MCF 10A (cell line): ENCODE measurements at regions not wholly inside any gene's neighbourhood (a gene's known extent, or its start where the extent isn't known, plus 50 kb on each side); places are given as distances from the start of the nearest gene placed in this dataset.
"Not testable (repeated sequence)": the region's sequence is repeated elsewhere in the genome, so short reads cannot be mapped to it uniquely, and the experiment has no call there.

Experiments used
- BruUV-seq: library from RNA; stranded (reverse); fragments of 400-500 nt; replicated peaks from 2 replicates; lab custom pipeline; 2021; lab: Mats Ljungman, UMichigan
- CTCF ChIA-PET: fragments of 300-600 bp; sonication (Branson Sonifier 250); formaldehyde crosslinking; extraction: SDS; loops from one replicate; lab custom pipeline; 2021; ENCODE audit warnings: antibody characterized with exemption, inconsistent platforms; lab: Yijun Ruan, JAX
- POLR2A ChIA-PET: fragments of 300-600, 350-650 bp; sonication (Branson Sonifier 250); formaldehyde crosslinking; extraction: SDS; loops from one replicate; lab custom pipeline; 2020; ENCODE audit warnings: antibody characterized with exemption, inconsistent platforms; lab: Yijun Ruan, JAX
- DNase-seq: peaks from one replicate; pipeline ENCODE4 v3.0.0-alpha.2; 2018; ENCODE audit not compliant: unreplicated experiment
- H3K27ac Mint-ChIP-seq: one replicate; pipeline ENCODE4 v1.8.0; 2022; ENCODE audit warnings: mild to moderate bottlenecking, low read depth, mixed read lengths; ENCODE audit not compliant: unreplicated experiment
- H3K27me3 Mint-ChIP-seq: one replicate; pipeline ENCODE4 v1.8.0; 2022; ENCODE audit warnings: mixed read lengths; ENCODE audit not compliant: insufficient read depth, unreplicated experiment
- H3K36me3 Mint-ChIP-seq: one replicate; pipeline ENCODE4 v1.8.0; 2022; ENCODE audit warnings: mild to moderate bottlenecking, moderate library complexity, mixed read lengths; ENCODE audit not compliant: insufficient read depth, unreplicated experiment
- H3K4me1 Mint-ChIP-seq: one replicate; pipeline ENCODE4 v1.8.0; 2022; ENCODE audit warnings: mixed read lengths; ENCODE audit not compliant: insufficient read depth, unreplicated experiment
- H3K4me3 Mint-ChIP-seq: one replicate; pipeline ENCODE4 v1.8.0; 2022; ENCODE audit warnings: mild to moderate bottlenecking, moderate library complexity, mixed read lengths; ENCODE audit not compliant: unreplicated experiment
- H3K9me3 Mint-ChIP-seq: one replicate; pipeline ENCODE4 v1.8.0; 2022; ENCODE audit warnings: mixed read lengths; ENCODE audit not compliant: unreplicated experiment
- intact Hi-C: fragments of 100-400 bp; cut with micrococcal nuclease; formaldehyde crosslinking; loops from 2 replicates; pipeline ENCODE4 v1.14.1; 2022
- TF ChIP-seq, protein P1 (sequence below): fragments of 200-600 bp; IDR thresholded peaks from one replicate; pipeline ENCODE4 v1.8.0; 2022; ENCODE audit warnings: antibody characterized with exemption, mild to moderate bottlenecking; ENCODE audit not compliant: unreplicated experiment

DNA sequence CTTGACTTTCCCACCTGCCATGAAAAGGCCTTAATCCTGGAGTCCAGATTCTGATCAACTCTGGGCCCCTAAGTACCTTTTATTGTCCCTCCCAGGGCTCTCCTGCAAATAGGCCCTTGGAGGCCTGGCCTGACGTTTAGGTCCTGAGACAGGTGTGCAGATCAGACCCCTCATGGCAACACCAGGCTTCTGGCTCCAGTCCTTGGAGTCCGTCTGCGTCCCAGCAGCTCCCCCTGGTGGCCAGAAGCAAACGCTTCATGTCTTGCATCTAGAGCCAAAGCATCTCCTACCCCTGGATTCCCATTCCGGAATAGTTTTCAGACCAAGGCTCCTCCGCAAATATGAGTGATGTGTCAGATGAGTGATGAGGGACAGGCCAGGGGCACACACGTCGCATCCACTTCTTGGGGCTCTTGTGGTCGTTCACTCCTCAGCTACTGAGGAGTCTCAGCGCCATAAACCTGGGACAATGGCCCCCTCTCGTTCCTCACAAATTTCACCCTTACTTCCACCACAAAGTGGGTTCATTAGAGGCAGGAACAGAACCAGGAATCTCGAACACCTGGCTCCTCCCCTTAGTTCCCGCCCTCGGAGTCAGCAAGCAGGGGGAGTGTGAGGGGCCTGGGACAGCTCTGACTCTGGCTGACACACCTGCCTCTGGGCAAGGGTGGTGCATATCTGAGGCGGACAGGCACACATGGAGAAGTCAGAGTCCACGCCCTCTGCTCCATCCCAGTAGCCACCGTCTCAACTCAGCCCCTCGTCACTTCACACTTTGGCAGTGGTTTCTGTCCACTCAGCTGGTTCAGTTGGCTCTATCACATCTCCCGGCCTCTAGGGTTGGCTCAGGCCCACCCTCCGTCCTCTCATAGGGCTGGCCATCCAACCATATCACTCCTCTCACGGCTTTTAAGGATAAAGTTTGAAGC lies 77.9 kb upstream of the PWP1 start:
- H3K27ac Mint-ChIP-seq, result no peak overlapping the region
- TF ChIP-seq, protein P1, sequence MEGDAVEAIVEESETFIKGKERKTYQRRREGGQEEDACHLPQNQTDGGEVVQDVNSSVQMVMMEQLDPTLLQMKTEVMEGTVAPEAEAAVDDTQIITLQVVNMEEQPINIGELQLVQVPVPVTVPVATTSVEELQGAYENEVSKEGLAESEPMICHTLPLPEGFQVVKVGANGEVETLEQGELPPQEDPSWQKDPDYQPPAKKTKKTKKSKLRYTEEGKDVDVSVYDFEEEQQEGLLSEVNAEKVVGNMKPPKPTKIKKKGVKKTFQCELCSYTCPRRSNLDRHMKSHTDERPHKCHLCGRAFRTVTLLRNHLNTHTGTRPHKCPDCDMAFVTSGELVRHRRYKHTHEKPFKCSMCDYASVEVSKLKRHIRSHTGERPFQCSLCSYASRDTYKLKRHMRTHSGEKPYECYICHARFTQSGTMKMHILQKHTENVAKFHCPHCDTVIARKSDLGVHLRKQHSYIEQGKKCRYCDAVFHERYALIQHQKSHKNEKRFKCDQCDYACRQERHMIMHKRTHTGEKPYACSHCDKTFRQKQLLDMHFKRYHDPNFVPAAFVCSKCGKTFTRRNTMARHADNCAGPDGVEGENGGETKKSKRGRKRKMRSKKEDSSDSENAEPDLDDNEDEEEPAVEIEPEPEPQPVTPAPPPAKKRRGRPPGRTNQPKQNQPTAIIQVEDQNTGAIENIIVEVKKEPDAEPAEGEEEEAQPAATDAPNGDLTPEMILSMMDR, result peak; percentile 89
- H3K4me1 Mint-ChIP-seq, result no peaks in the 10 kb centered on the region
- no peaks in the 10 kb centered on the region for H3K27me3 Mint-ChIP-seq
- no peaks in the 10 kb centered on the region for H3K9me3 Mint-ChIP-seq
- POLR2A ChIA-PET, result interaction anchor here (0.9 to 1.4 kb wide), 3 partner anchors 311 to 477 kb away, joined by 3 to 4 read pairs (median 4); no protein-coding TSS in a partner anchor
- no TSS peak for BruUV-seq
- H3K4me3 Mint-ChIP-seq, result no peak overlapping the region
- DNase-seq, result peak; percentile 77
- CTCF ChIA-PET, result interaction anchor here (0.5 to 13.0 kb wide), 57 partner anchors 10 to 978 kb away, joined by 3 to 516 read pairs (median 3); a partner anchor contains a TSS
- intact Hi-C loops, result loop anchor here (1.0 to 5.0 kb wide), 4 partner anchors 160 to 475 kb away; a partner anchor contains a TSS
- no peaks in the 10 kb centered on the region for H3K36me3 Mint-ChIP-seq

DNA sequence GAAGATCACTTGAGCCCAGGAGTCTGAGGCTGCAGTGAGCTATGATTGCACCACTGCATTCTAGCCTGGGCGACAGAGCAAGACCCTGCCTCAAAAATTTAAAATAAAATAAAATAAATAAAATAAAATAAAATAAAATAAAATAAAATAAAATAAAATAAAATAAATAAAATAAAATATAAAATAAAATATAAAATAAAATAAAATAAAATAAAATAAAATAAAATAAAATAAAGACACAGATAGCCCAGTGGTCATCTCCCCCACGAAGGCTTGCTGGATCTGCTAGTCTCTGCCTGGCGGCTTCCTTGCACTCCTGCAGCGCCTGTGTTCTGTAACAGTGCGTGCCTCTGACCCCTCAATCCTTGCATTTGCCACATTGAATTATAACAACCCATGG lies 76.8 kb upstream of the PWP1 start:
- BruUV-seq, H3K9me3 Mint-ChIP-seq, H3K4me3 Mint-ChIP-seq, POLR2A ChIA-PET, H3K36me3 Mint-ChIP-seq, DNase-seq, H3K27ac Mint-ChIP-seq, H3K27me3 Mint-ChIP-seq, H3K4me1 Mint-ChIP-seq: not testable (repeated sequence)
- CTCF ChIA-PET, result interaction anchor here (0.7 to 13.0 kb wide), 20 partner anchors 11 to 559 kb away, joined by 3 to 516 read pairs (median 4); no protein-coding TSS in a partner anchor
- intact Hi-C loops, result loop anchor here (5.0 kb wide), 2 partner anchors 161 to 291 kb away; a partner anchor contains a TSS

DNA sequence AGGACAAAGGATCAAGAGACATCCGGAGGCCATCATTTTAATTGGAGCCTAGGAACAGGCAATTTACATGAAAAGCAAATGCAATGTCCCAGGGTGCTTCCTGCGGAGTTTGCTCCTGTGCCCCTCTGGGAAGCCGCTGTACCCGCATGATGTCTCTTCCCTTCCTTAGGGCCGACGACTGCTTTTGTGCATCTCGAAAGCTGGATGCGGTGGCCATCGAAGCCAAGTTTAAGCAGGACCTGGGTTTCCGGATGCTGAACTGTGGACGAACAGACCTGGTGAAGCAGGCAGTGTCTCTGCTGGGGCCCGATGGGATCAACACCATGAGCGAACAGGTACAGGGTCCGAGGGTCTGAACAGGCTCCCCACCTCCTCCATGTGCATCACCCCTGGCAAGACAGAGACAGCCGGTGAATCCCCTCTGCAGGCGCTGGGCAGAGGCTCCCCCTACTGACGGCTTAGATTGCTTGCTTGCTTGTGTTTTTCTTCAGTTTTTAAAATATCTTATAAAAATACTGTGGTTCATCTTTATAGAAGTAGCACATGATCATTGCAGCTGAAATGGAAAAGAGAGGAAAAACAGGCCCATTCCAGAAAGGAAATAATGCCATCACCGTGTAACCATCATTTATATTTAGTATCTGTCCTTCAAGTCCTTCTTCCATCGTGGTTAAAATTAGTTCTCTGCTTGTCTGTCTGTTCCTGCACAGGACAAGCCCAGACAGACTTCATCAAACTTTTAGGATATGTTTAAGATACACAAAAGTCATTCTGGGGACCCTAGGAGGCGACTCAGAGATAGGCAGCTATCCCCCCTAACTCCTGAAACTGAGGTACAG lies 75.4 kb upstream of the PWP1 start:
- peak; percentile 44 for DNase-seq
- intact Hi-C loops, result loop anchor here (1.0 kb wide), 1 partner anchor 483 kb away; no protein-coding TSS in a partner anchor
- BruUV-seq, result no TSS peak
- ChIA-PET POLR2A (interaction anchor here (0.7 to 1.2 kb wide), 2 partner anchors 10 to 479 kb away, joined by 3 read pairs; no protein-coding TSS in a partner anchor), CTCF (interaction anchor here (0.5 to 13.0 kb wide), 33 partner anchors 8 to 1219 kb away, joined by 3 to 516 read pairs (median 4); no protein-coding TSS in a partner anchor)
- no peak overlapping the region for H3K4me3 Mint-ChIP-seq
- no peak overlapping the region for H3K27ac Mint-ChIP-seq
- H3K9me3 Mint-ChIP-seq, result no peaks in the 10 kb centered on the region
- no peaks in the 10 kb centered on the region for H3K27me3 Mint-ChIP-seq
- no peaks in the 10 kb centered on the region for H3K4me1 Mint-ChIP-seq
- H3K36me3 Mint-ChIP-seq, result no peaks in the 10 kb centered on the region
- TF ChIP-seq, protein P1, result peak; percentile 56

DNA sequence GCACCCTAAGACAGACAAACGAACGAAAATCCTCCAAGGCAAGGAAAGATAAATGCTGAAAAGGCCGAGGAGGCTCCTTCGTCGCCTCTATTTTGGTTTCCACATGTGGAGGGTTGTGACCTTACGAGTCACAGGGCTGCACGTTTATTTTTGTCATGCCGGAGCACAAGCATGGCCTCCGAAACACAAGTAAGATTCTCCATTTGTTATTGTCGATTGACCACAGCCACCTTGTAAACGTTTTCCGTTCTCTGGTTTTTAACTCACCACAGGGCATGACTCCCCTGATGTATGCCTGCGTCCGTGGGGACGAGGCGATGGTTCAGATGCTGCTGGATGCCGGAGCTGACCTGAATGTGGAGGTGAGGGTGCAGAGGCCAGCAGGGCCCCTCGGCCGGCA lies 73.1 kb upstream of the PWP1 start:
- H3K4me3 Mint-ChIP-seq, result no peak overlapping the region
- DNase-seq, result no peak
- ChIA-PET POLR2A (no interaction called here), CTCF (interaction anchor here (1.0 to 13.0 kb wide), 2 partner anchors 57 to 484 kb away, joined by 6 to 516 read pairs; no protein-coding TSS in a partner anchor)
- no TSS peak for BruUV-seq
- no peaks in the 10 kb centered on the region for H3K4me1 Mint-ChIP-seq
- intact Hi-C loops, result no loop called here
- TF ChIP-seq, protein P1, result no peak
- no peaks in the 10 kb centered on the region for H3K9me3 Mint-ChIP-seq
- H3K27me3 Mint-ChIP-seq, result no peaks in the 10 kb centered on the region
- H3K36me3 Mint-ChIP-seq, result no peaks in the 10 kb centered on the region
- no peak overlapping the region for H3K27ac Mint-ChIP-seq
